ENCODE measurements at regions not wholly inside any gene's neighbourhood (a gene's known extent, or its start where the extent isn't known, plus 50 kb on each side); places are given as distances from the start of the nearest gene placed in this dataset.

- no peak for TF ChIP-seq E2F8 (IDR thresholded peaks at IDR 0.05; ENCODE audit: low read depth, partially characterized antibody)
- TF ChIP-seq KDM5B (IDR thresholded peaks at IDR 0.05; ENCODE audit: insufficient replicate concordance, low read depth, low read length), result no peak
- no peak for TF ChIP-seq NFATC3 (IDR thresholded peaks at IDR 0.05)
- TF ChIP-seq, protein P1, sequence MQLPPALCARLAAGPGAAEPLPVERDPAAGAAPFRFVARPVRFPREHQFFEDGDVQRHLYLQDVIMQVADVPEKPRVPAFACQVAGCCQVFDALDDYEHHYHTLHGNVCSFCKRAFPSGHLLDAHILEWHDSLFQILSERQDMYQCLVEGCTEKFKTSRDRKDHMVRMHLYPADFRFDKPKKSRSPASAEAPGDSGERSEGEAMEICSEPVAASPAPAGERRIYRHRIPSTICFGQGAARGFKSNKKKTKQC (CRISPR knock-in tag; IDR thresholded peaks at IDR 0.05), result no peak
- peak; percentile 56; the same call in 1 of the 2 replicates for TF ChIP-seq MTA2 (IDR thresholded peaks at IDR 0.05; ENCODE audit: low read depth)
- TF ChIP-seq ZNF24 (IDR thresholded peaks at IDR 0.05), result no peak
- TF ChIP-seq ZNF76 (CRISPR knock-in tag; IDR thresholded peaks at IDR 0.05; ENCODE audit: borderline replicate concordance), result no peak
- TF ChIP-seq, protein P2, sequence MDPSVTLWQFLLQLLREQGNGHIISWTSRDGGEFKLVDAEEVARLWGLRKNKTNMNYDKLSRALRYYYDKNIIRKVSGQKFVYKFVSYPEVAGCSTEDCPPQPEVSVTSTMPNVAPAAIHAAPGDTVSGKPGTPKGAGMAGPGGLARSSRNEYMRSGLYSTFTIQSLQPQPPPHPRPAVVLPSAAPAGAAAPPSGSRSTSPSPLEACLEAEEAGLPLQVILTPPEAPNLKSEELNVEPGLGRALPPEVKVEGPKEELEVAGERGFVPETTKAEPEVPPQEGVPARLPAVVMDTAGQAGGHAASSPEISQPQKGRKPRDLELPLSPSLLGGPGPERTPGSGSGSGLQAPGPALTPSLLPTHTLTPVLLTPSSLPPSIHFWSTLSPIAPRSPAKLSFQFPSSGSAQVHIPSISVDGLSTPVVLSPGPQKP (CRISPR knock-in tag; IDR thresholded peaks at IDR 0.05), result no peak
- TF ChIP-seq SIN3A (IDR thresholded peaks at IDR 0.05; ENCODE audit: borderline replicate concordance in 2 of 2, control insufficient read depth in 1 of 2, low read depth in 2 of 2, low read length in 2 of 2), result no peak
- TF ChIP-seq NONO (IDR thresholded peaks at IDR 0.05; ENCODE audit: low read depth in 2 of 2, low read length in 1 of 2), result no peak
Measured at GRCh38 chr2:196239622-196240587, 68.5 kb upstream of the STK17B start (continued).
